Left lung (tissue), 4 donors: ENCODE measurements at regions not wholly inside any gene's neighbourhood (a gene's known extent, or its start where the extent isn't known, plus 50 kb on each side); places are given as distances from the start of the nearest gene placed in this dataset.

ENCODE experiments used
- ATAC-seq: fragments of 200-7000 bp; cut with Tn5 transposase; one replicate; pipeline ENCODE4 v1.9.1; 2020; ENCODE audit warnings: moderate library complexity
- DNase-seq, 4 donors: peaks; one replicate each; pipeline ENCODE4 v3.0.0-alpha.2; 2013 to 2020
- H3K27ac ChIP-seq, 2 donors: fragments of 200-600 bp; sonication (generic) in 1 of 2; one replicate each; pipeline versions ENCODE4 v1.5.0 to v1.8.0; 2020 to 2021
- H3K27me3 ChIP-seq, 2 donors: fragments of 200-600 bp; sonication (generic) in 1 of 2; one replicate each; pipeline versions ENCODE4 v1.5.0 to v1.8.0; 2020 to 2021
- H3K36me3 ChIP-seq, 2 donors: fragments of 200-600 bp; sonication (generic) in 1 of 2; one replicate each; pipeline versions ENCODE4 v1.5.0 to v1.8.0; 2020 to 2021
- H3K4me1 ChIP-seq, 2 donors: fragments of 200-600 bp; one replicate each; pipeline ENCODE4 v1.8.0; 2021
- H3K4me3 ChIP-seq, 2 donors: fragments of 200-600 bp; sonication (generic) in 1 of 2; one replicate each; pipeline versions ENCODE4 v1.5.0 to v1.8.0; 2020 to 2021; ENCODE audit warnings: mild to moderate bottlenecking in 1 of 2
- H3K9me3 ChIP-seq, 2 donors: fragments of 200-600 bp; sonication (generic) in 1 of 2; one replicate each; pipeline versions ENCODE4 v1.5.0 to v1.8.0; 2020 to 2021
- intact Hi-C, 2 donors: fragments of 100-400 bp; cut with DNase I; formaldehyde crosslinking; loops; one replicate each; pipeline versions ENCODE4 v1.11.2 to v1.14.2; 2022
- TF ChIP-seq, protein P1 (sequence below), 2 donors: fragments of 200-600 bp; sonication (generic) in 1 of 2; IDR thresholded peaks; one replicate each; pipeline versions ENCODE4 v1.5.0 to v1.8.0; 2021; ENCODE audit warnings: antibody characterized with exemption in 2 of 2
- donor health status: DM: no; HTN: yes; CAD: no.
- donor health status: DM: no; HTN: no; CAD: no.

DNA sequence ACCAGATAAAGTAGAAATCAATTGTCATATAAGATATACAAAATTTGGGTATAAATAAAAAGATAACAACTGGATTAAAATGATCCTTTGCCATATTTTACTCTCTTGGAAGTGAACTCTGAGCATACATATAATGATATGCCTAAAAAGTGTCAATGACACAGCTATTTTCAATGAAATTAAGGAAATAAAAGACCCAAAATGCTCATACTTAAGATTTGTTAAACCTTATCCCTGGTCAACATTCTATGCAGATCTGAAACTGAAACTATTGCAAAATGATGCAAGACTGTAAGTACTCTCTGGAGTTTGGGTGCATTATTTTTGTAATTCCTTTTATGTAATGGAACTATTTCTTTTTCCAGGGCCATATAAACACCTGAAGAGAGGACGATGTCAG lies 119.0 kb upstream of the SGK1 start:
- H3K4me1 ChIP-seq, result peaks cover 3 to 24% of the 10 kb centered on the region in 2 donors
- no peaks in the 10 kb centered on the region for H3K27me3 ChIP-seq
- no peak overlapping the region for H3K4me3 ChIP-seq
- TF ChIP-seq, protein P1, sequence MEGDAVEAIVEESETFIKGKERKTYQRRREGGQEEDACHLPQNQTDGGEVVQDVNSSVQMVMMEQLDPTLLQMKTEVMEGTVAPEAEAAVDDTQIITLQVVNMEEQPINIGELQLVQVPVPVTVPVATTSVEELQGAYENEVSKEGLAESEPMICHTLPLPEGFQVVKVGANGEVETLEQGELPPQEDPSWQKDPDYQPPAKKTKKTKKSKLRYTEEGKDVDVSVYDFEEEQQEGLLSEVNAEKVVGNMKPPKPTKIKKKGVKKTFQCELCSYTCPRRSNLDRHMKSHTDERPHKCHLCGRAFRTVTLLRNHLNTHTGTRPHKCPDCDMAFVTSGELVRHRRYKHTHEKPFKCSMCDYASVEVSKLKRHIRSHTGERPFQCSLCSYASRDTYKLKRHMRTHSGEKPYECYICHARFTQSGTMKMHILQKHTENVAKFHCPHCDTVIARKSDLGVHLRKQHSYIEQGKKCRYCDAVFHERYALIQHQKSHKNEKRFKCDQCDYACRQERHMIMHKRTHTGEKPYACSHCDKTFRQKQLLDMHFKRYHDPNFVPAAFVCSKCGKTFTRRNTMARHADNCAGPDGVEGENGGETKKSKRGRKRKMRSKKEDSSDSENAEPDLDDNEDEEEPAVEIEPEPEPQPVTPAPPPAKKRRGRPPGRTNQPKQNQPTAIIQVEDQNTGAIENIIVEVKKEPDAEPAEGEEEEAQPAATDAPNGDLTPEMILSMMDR (IDR thresholded peaks at IDR 0.05), result no peak
- H3K36me3 ChIP-seq, result no peaks in the 10 kb centered on the region
- ATAC-seq (peak; percentile 75), DNase-seq (no peak)
- no peaks in the 10 kb centered on the region for H3K9me3 ChIP-seq
- intact Hi-C loops, result no loop called here
- peak overlapping the region; percentile 69 to 73 for H3K27ac ChIP-seq

DNA sequence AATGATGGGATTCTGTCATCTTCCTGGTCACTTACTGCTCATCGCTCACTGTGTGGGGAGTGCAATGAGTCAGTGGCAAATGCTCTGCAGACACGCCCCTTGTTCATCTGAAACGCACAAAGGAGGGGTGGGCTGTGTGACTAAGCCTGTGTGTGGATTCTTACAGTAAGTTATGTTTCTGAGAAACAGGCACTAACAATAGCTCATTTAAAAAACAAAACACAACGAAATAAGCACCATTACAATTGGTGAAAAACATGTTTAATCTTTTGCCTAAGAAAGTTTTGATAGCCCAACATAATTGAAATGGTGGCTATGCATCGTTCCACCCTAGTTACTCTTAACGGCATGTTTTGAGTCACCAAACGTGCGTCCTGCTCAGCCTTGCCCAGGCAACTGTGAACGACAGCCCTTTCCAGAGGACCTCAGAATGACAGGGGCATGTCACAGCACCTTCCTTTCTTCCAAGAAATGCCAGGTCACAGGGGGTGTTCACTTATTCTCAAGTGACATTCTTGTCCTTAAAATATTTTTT lies 118.4 kb upstream of the SGK1 start:
- no peak overlapping the region for H3K4me3 ChIP-seq
- H3K4me1 ChIP-seq, result peaks cover 3 to 24% of the 10 kb centered on the region in 2 donors
- ATAC-seq (peak; percentile 93), DNase-seq (peak in 1 of 4 donors; percentile 81)
- H3K36me3 ChIP-seq, result no peaks in the 10 kb centered on the region
- no peaks in the 10 kb centered on the region for H3K27me3 ChIP-seq
- no peaks in the 10 kb centered on the region for H3K9me3 ChIP-seq
- H3K27ac ChIP-seq, result peak overlapping the region; percentile 69 to 73
- intact Hi-C loops, result no loop called here
- TF ChIP-seq, protein P1 (IDR thresholded peaks at IDR 0.05), result no peak

DNA sequence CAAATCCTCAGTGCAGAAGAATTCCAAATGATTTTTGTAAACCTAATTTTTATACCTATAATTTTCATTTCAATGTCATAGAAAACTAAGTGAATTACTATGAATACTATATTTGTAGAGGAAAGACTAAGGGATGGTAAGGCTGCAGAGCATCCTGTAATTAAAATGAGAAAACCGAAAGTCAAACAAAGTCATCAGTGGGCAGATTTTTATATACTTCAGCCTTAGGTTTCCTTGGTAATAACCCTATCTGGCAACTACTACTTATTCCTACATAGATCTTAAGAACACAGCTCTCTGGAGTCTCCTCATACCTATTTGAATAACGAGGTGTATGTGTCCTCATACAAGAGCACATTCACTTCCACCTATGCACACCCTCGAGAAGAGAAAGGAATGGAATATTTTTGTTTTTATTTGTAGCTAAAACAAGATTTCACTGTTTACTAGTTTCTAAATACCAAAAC lies 117.9 kb upstream of the SGK1 start:
- H3K4me3 ChIP-seq, result no peak overlapping the region
- no peaks in the 10 kb centered on the region for H3K9me3 ChIP-seq
- intact Hi-C loops, result no loop called here
- DNase-seq (no peak), ATAC-seq (peak; percentile 20)
- H3K36me3 ChIP-seq, result no peaks in the 10 kb centered on the region
- TF ChIP-seq, protein P1 (IDR thresholded peaks at IDR 0.05), result no peak
- no peaks in the 10 kb centered on the region for H3K27me3 ChIP-seq
- peaks cover 3 to 24% of the 10 kb centered on the region in 2 donors for H3K4me1 ChIP-seq
- H3K27ac ChIP-seq, result peak overlapping the region; percentile 69 to 73

- Histone ChIP-seq H3K4me3 (no peak overlapping the region), H3K36me3 (no peaks in the 10 kb centered on the region), H3K27me3 (no peaks in the 10 kb centered on the region), H3K27ac (no peak overlapping the region), H3K4me1 (peaks cover 3 to 24% of the 10 kb centered on the region in 2 donors), H3K9me3 (no peaks in the 10 kb centered on the region)
- no peak for DNase-seq
- intact Hi-C loops, result no loop called here
- TF ChIP-seq, protein P1 (IDR thresholded peaks at IDR 0.05), result no peak
- no peak for ATAC-seq
These were observed 116.4 kb upstream of the SGK1 start for GRCh38 chr6:134434019-134434942.

GRCh38 chr6:134432036-134432435 lies 114.1 kb upstream of the SGK1 start:
- intact Hi-C loops, result no loop called here
- H3K27ac ChIP-seq, result no peak overlapping the region
- ATAC-seq (no peak), DNase-seq (no peak)
- H3K4me1 ChIP-seq, result peaks cover 3 to 14% of the 10 kb centered on the region in 2 donors
- H3K9me3 ChIP-seq, result no peaks in the 10 kb centered on the region
- H3K36me3 ChIP-seq, result no peaks in the 10 kb centered on the region
- H3K4me3 ChIP-seq, result no peak overlapping the region
- no peaks in the 10 kb centered on the region for H3K27me3 ChIP-seq
- TF ChIP-seq, protein P1 (IDR thresholded peaks at IDR 0.05), result no peak
